T-helper 1 cell treated with Interleukin-12 subunit alpha and Interleukin-12 subunit beta and Interleukin-4 antibody, amounts not matched to agents 30 ng/mL and 1 ng/mL, for 36 hours (primary cell): ENCODE measurements at regions not wholly inside any gene's neighbourhood (a gene's known extent, or its start where the extent isn't known, plus 50 kb on each side); places are given as distances from the start of the nearest gene placed in this dataset.
"Not testable (repeated sequence)": the region's sequence is repeated elsewhere in the genome, so short reads cannot be mapped to it uniquely, and the experiment has no call there.

Source experiments
- intact Hi-C: fragments of 100-400 bp; cut with micrococcal nuclease; formaldehyde crosslinking; loops from one replicate; pipeline ENCODE4 v1.15.1; 2024

- intact Hi-C loops = no loop called here
Measured at GRCh38 chr2:2730301-2730833, 399.3 kb upstream of the MYT1L start.

GRCh38 chr2:2729246-2729645 lies 398.2 kb upstream of the MYT1L start:
- intact Hi-C loops = no loop called here

- intact Hi-C loops = no loop called here
Measured at GRCh38 chr2:2728635-2729034, 397.6 kb upstream of the MYT1L start.

- intact Hi-C loops = no loop called here
Measured at GRCh38 chr2:2727876-2728511, 396.9 kb upstream of the MYT1L start.

GRCh38 chr2:2726163-2726562 lies 395.1 kb upstream of the MYT1L start:
- intact Hi-C loops = no loop called here

GRCh38 chr2:2723064-2723463 lies 392.0 kb upstream of the MYT1L start:
- intact Hi-C loops = no loop called here

- intact Hi-C loops = no loop called here
Measured at GRCh38 chr2:2721296-2721835, 390.3 kb upstream of the MYT1L start.

GRCh38 chr2:2720806-2721205 lies 389.7 kb upstream of the MYT1L start:
- intact Hi-C loops = not testable (repeated sequence)

- intact Hi-C loops = no loop called here
Measured at GRCh38 chr2:2720351-2720750, 389.3 kb upstream of the MYT1L start.

- intact Hi-C loops = no loop called here
Measured at GRCh38 chr2:2719781-2720180, 388.7 kb upstream of the MYT1L start.

GRCh38 chr2:2719015-2719414 lies 387.9 kb upstream of the MYT1L start:
- intact Hi-C loops = no loop called here

GRCh38 chr2:2717406-2717805 lies 386.3 kb upstream of the MYT1L start:
- intact Hi-C loops = no loop called here

GRCh38 chr2:2716771-2717170 lies 385.7 kb upstream of the MYT1L start:
- intact Hi-C loops = no loop called here

GRCh38 chr2:2715036-2715818 lies 384.2 kb upstream of the MYT1L start:
- intact Hi-C loops = no loop called here

- intact Hi-C loops = no loop called here
Measured at GRCh38 chr2:2714408-2714807, 383.3 kb upstream of the MYT1L start.

GRCh38 chr2:2709431-2709770 lies 378.3 kb upstream of the MYT1L start:
- intact Hi-C loops = no loop called here

GRCh38 chr2:2708575-2709430 lies 377.7 kb upstream of the MYT1L start:
- intact Hi-C loops = no loop called here

GRCh38 chr2:2707206-2707991 lies 376.3 kb upstream of the MYT1L start:
- intact Hi-C loops = no loop called here

- intact Hi-C loops = no loop called here
Measured at GRCh38 chr2:2706306-2706705, 375.2 kb upstream of the MYT1L start.

- intact Hi-C loops = no loop called here
Measured at GRCh38 chr2:2705871-2706270, 374.8 kb upstream of the MYT1L start.
